Progenitor cell of endocrine pancreas (in vitro differentiated cells): ENCODE measurements at regions not wholly inside any gene's neighbourhood (a gene's known extent, or its start where the extent isn't known, plus 50 kb on each side); places are given as distances from the start of the nearest gene placed in this dataset.
A peak's percentile ranks its signal among the peaks of the same experiment; 100 is the strongest.

Source experiments
- DNase-seq: peaks from one replicate; pipeline ENCODE4 v3.0.0; 2021; ENCODE audit warnings: low spot score; ENCODE audit not compliant: unreplicated experiment
- H3K27ac Mint-ChIP-seq: 2 replicates; pipeline ENCODE4 v1.8.0; 2021; ENCODE audit warnings: mild to moderate bottlenecking, moderate library complexity, mixed read lengths
- H3K27me3 Mint-ChIP-seq: 2 replicates; pipeline ENCODE4 v1.8.0; 2021; ENCODE audit warnings: mixed read lengths
- H3K36me3 Mint-ChIP-seq: 2 replicates; pipeline ENCODE4 v1.8.0; 2022; ENCODE audit warnings: mixed read lengths; ENCODE audit not compliant: insufficient read depth
- H3K4me1 Mint-ChIP-seq: 2 replicates; pipeline ENCODE4 v1.8.0; 2021; ENCODE audit warnings: low read depth, mixed read lengths
- H3K4me3 Mint-ChIP-seq: 2 replicates; pipeline ENCODE4 v1.8.0; 2021; ENCODE audit warnings: low read depth, mild to moderate bottlenecking, moderate library complexity, mixed read lengths
- H3K9me3 Mint-ChIP-seq: 2 replicates; pipeline ENCODE4 v1.8.0; 2021; ENCODE audit warnings: low read depth, mixed read lengths
- TF ChIP-seq, protein P1 (sequence below): fragments of 200-600 bp; sonication (generic); IDR thresholded peaks from one replicate; pipeline ENCODE4 v1.5.0; 2021; ENCODE audit warnings: antibody characterized with exemption, mild to moderate bottlenecking; ENCODE audit not compliant: unreplicated experiment

DNA sequence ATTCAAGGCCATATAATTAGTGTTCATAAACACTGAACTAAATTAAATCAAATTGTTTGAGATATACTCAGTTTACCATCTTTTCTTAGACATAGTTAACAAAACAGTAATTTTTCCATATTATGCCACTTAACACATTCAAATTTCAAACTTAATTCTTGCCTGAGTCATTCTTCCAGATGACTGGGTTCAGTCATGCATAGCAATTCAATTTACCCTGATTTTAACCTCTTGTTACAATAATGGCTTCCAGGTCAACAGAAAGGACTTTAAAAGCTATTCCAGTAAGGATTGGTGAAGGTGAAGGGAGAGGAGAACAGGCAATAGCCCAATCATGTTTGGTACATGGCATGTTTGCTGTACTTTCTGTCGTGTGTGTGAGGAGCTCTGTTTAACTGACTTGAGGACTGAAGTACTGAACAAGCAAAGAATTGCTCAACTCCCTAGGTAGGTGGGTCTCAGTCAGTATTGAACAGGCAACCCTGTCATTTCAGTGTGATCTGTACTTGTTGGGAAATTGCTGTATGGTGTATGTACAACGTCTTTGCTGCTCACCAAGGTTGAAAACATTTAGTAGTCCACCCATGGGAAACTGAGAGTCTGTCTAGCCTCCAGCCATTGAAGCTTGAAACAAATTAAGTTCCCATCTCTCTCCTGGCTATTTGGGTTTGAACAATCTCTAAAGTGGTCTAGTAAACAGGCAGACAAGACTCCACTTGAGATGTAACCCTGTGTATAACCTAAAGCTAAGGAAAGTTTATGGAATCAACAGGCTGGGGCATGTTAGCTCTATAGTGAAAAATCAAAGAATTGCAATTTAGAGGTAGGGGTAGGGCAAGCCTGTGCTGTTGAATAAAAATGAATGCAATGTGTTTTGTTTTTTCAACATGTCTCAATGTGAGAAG is 327.2 kb downstream of the BTG1 start:
- H3K9me3 Mint-ChIP-seq = peaks cover 6% of the 10 kb centered on the region
- no peak for DNase-seq

DNA sequence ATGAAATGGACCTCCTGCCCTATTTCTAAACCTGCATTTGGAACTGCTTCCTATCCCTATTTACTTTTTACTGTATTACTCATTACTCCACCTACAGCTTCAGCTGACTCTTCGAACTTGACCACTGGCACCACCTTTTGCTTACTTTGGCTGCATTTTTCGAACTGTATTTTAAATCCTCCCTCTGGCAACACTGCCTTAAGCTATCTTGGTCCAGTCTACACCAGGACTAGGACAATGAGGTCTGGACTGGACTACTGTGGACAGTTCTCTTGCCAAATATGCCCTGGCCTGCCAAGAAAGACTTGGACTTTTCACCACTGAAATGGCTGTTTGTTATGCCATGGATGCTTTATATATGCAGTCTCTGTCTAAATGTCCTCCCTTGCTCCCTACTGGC is 328.1 kb downstream of the BTG1 start:
- no peak for DNase-seq
- peaks cover 6% of the 10 kb centered on the region for H3K4me1 Mint-ChIP-seq
- peaks cover 7% of the 10 kb centered on the region for H3K9me3 Mint-ChIP-seq
- H3K27me3 Mint-ChIP-seq = no peaks in the 10 kb centered on the region
- TF ChIP-seq, protein P1, sequence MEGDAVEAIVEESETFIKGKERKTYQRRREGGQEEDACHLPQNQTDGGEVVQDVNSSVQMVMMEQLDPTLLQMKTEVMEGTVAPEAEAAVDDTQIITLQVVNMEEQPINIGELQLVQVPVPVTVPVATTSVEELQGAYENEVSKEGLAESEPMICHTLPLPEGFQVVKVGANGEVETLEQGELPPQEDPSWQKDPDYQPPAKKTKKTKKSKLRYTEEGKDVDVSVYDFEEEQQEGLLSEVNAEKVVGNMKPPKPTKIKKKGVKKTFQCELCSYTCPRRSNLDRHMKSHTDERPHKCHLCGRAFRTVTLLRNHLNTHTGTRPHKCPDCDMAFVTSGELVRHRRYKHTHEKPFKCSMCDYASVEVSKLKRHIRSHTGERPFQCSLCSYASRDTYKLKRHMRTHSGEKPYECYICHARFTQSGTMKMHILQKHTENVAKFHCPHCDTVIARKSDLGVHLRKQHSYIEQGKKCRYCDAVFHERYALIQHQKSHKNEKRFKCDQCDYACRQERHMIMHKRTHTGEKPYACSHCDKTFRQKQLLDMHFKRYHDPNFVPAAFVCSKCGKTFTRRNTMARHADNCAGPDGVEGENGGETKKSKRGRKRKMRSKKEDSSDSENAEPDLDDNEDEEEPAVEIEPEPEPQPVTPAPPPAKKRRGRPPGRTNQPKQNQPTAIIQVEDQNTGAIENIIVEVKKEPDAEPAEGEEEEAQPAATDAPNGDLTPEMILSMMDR = no peak
- H3K27ac Mint-ChIP-seq = no peak overlapping the region
- peaks cover 3% of the 10 kb centered on the region for H3K36me3 Mint-ChIP-seq
- no peak overlapping the region for H3K4me3 Mint-ChIP-seq

More for the DNA sequence above, 327.2 kb downstream of the BTG1 start:
- TF ChIP-seq, protein P1 = no peak
- Mint-ChIP-seq H3K36me3 (peaks cover 3% of the 10 kb centered on the region), H3K4me3 (no peak overlapping the region), H3K27ac (no peak overlapping the region), H3K4me1 (peaks cover 6% of the 10 kb centered on the region), H3K27me3 (no peaks in the 10 kb centered on the region)

DNA sequence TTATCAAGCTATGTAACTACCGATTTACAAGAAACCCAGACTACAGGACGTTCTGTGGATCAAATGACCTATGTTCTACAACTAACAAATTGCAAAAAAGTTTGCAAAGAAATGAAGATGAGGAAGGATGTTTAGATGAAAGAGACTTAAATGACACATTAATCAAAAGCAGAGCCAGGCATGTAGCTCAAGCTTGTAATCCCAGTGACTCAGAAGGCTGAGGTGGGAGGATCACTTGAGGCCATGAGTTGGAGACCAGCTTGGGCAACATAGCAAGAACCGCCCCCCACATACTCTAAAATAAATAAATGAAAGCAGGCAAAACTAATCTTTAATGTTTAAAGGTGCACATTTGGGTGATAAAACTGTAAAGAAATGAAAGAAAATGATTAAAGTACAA is 331.9 kb downstream of the BTG1 start:
- DNase-seq = no peak
- Mint-ChIP-seq H3K27me3 (no peaks in the 10 kb centered on the region), H3K36me3 (peaks cover 3% of the 10 kb centered on the region), H3K9me3 (peaks cover 19% of the 10 kb centered on the region), H3K4me3 (no peak overlapping the region), H3K27ac (no peak overlapping the region), H3K4me1 (peaks cover 3% of the 10 kb centered on the region)
- TF ChIP-seq, protein P1 = no peak

DNA sequence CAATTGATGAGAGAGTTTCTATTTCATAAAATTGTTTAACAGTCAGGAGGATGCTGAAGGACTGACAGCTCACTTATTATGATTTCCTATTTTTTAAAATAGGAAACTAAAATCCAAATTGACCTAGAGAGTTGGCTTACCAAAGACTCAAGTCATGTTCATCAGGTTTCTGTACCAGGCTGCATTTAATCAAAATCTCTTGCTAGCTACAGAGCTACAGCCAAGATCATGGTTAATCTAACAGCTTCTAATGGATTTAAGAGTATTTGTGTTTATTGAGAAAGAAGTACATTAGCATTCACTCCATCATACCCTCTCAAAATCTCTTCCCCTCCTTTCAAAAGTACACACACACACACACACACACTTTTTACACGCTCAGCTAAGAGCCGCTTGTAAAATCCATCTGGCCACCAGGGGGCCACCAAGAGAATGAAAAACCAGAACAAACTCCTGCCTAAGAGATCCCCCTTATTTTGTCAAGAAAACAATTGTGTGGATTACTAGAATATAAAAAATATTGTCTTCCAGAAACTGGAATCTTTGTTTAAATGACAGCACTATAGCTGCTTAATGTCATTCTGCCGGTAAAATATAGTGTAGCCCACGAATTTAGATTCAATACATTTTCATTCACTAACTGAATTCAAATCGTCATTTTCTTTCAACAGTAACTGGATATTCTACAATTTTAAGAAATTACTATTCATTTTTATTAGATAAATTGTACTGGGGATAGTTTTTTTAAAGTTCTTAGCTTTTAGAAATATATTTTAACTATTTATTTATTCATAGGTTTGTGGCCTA is 334.0 kb downstream of the BTG1 start:
- peaks cover 2% of the 10 kb centered on the region for H3K4me1 Mint-ChIP-seq
- H3K4me3 Mint-ChIP-seq = no peak overlapping the region
- H3K27me3 Mint-ChIP-seq = no peaks in the 10 kb centered on the region
- peaks cover 7% of the 10 kb centered on the region for H3K36me3 Mint-ChIP-seq
- DNase-seq = peak; percentile 44
- peaks cover 35% of the 10 kb centered on the region for H3K9me3 Mint-ChIP-seq
- H3K27ac Mint-ChIP-seq = peak overlapping the region; percentile 21
- TF ChIP-seq, protein P1 = peak; percentile 88
